AG04450 (cell line): ENCODE measurements at regions not wholly inside any gene's neighbourhood (a gene's known extent, or its start where the extent isn't known, plus 50 kb on each side); places are given as distances from the start of the nearest gene placed in this dataset.

ENCODE experiments used
- CTCF ChIA-PET: fragments of 300-600, 350-600 bp; formaldehyde crosslinking; extraction: SDS; loops from one replicate; lab custom pipeline; 2022; ENCODE audit warnings: antibody characterized with exemption, inconsistent platforms; lab: Charles Lee
- POLR2A ChIA-PET: fragments of 350-600 bp; formaldehyde crosslinking; extraction: SDS; loops from one replicate; lab custom pipeline; 2021; ENCODE audit warnings: antibody characterized with exemption, inconsistent platforms; lab: Yijun Ruan, JAX
- DNase-seq: peaks from one replicate; pipeline ENCODE4 v3.0.0-alpha.2; 2011; ENCODE audit warnings: low read depth, low spot score
- H3K27ac ChIP-seq: one replicate; pipeline ENCODE4 v1.5.1; 2012; ENCODE audit warnings: low read depth, low read length, control low read depth
- H3K27me3 ChIP-seq: one replicate; pipeline ENCODE4 v1.6.0; 2012; ENCODE audit warnings: low read length; ENCODE audit not compliant: control insufficient read depth, insufficient read depth
- H3K4me3 ChIP-seq: 2 replicates; pipeline ENCODE4 v1.5.1; 2011; ENCODE audit warnings: mild to moderate bottlenecking, low read depth, low read length, control low read depth
- H3K9me3 ChIP-seq: 2 replicates; pipeline ENCODE4 v1.5.1; 2012; ENCODE audit warnings: low read length; ENCODE audit not compliant: control insufficient read depth, insufficient read depth
- CTCF ChIP-seq: IDR thresholded peaks from 2 replicates; pipeline ENCODE4 v1.5.1; 2011; ENCODE audit warnings: low read depth, low read length, control low read depth, inconsistent platforms

GRCh38 chr7:81573932-81574331, 195.9 kb downstream of the HGF start:
- Histone ChIP-seq H3K27ac (no peak overlapping the region), H3K4me3 (no peak overlapping the region), H3K9me3 (no peaks in the 10 kb centered on the region), H3K27me3 (no peaks in the 10 kb centered on the region)
- POLR2A ChIA-PET = no interaction called here
- DNase-seq = no peak
- CTCF ChIA-PET = interaction anchor here (0.6 kb wide), 1 partner anchor 196 kb away, joined by 3 read pairs; no protein-coding TSS in a partner anchor
- TF ChIP-seq CTCF = no peak

GRCh38 chr7:81573128-81573527, 196.7 kb downstream of the HGF start:
- no peaks in the 10 kb centered on the region for H3K9me3 ChIP-seq
- no peak for TF ChIP-seq CTCF
- no peaks in the 10 kb centered on the region for H3K27me3 ChIP-seq
- no peak for DNase-seq
- ChIA-PET CTCF (interaction anchor here (0.5 kb wide), 1 partner anchor 147 kb away, joined by 4 read pairs; no protein-coding TSS in a partner anchor), POLR2A (no interaction called here)
- no peak overlapping the region for H3K27ac ChIP-seq
- no peak overlapping the region for H3K4me3 ChIP-seq

GRCh38 chr7:81562581-81562980, 207.3 kb downstream of the HGF start:
- no peak for DNase-seq
- Histone ChIP-seq H3K27me3 (no peaks in the 10 kb centered on the region), H3K9me3 (peaks cover 3% of the 10 kb centered on the region; the same call in 1 of the 2 replicates), H3K27ac (no peak overlapping the region), H3K4me3 (no peak overlapping the region)
- ChIA-PET CTCF (no interaction called here), POLR2A (no interaction called here)
- no peak for TF ChIP-seq CTCF

GRCh38 chr7:81560708-81561107, 209.1 kb downstream of the HGF start:
- H3K9me3 ChIP-seq = no peaks in the 10 kb centered on the region
- CTCF ChIA-PET = no interaction called here
- POLR2A ChIA-PET = no interaction called here
- no peak overlapping the region for H3K4me3 ChIP-seq
- no peak for DNase-seq
- H3K27ac ChIP-seq = no peak overlapping the region
- TF ChIP-seq CTCF = no peak
- no peaks in the 10 kb centered on the region for H3K27me3 ChIP-seq

GRCh38 chr7:81549484-81550016, 220.3 kb downstream of the HGF start:
- H3K9me3 ChIP-seq = no peaks in the 10 kb centered on the region
- no peak overlapping the region for H3K4me3 ChIP-seq
- ChIA-PET POLR2A (no interaction called here), CTCF (no interaction called here)
- H3K27me3 ChIP-seq = no peaks in the 10 kb centered on the region
- H3K27ac ChIP-seq = no peak overlapping the region
- no peak for DNase-seq
- TF ChIP-seq CTCF = no peak
